H1 (cell line): ENCODE measurements at regions not wholly inside any gene's neighbourhood (a gene's known extent, or its start where the extent isn't known, plus 50 kb on each side); places are given as distances from the start of the nearest gene placed in this dataset.

ENCODE experiments used
- CTCF ChIP-seq, 3 experiments: IDR thresholded peaks; 1 replicate in 2 of 3; 2 replicates in 1 of 3; pipeline versions ENCODE4 v1.5.1 to v1.6.1; 2011; ENCODE audit warnings: low read length in 3 of 3, mild to moderate bottlenecking in 3 of 3, inconsistent platforms in 2 of 3, low read depth in 1 of 3, moderate library complexity in 1 of 3; ENCODE audit not compliant: insufficient read depth in 1 of 3; ENCODE audit errors: control extremely low read depth in 1 of 3
- SRF ChIP-seq: IDR thresholded peaks from 2 replicates; pipeline ENCODE4 v1.6.1; 2011; ENCODE audit warnings: mild to moderate bottlenecking, low read depth, low read length, moderate library complexity

- no peak for TF ChIP-seq CTCF (IDR thresholded peaks at IDR 0.05; ENCODE audit: control extremely low read depth in 1 of 3, insufficient read depth in 1 of 3, low read depth in 1 of 3, low read length in 3 of 3)
- no peak for TF ChIP-seq SRF
Observed at GRCh38 chr10:31253237-31253636, 65.8 kb upstream of the ZEB1 start (continued).
